ENCODE measurements at regions not wholly inside any gene's neighbourhood (a gene's known extent, or its start where the extent isn't known, plus 50 kb on each side); places are given as distances from the start of the nearest gene placed in this dataset.

- no peak overlapping the region for H3K4me3 ChIP-seq (ENCODE audit: low read depth, low read length)
- DNase-seq (ENCODE audit: low read depth) = no peak
- no peak for TF ChIP-seq CTCF (IDR thresholded peaks at IDR 0.05; ENCODE audit: low read depth, low read length, missing control alignments)
Observed at GRCh38 chr22:49082451-49082850, 745.2 kb downstream of the BRD1 start.

GRCh38 chr22:49081926-49082325 lies 745.7 kb downstream of the BRD1 start:
- H3K4me3 ChIP-seq (ENCODE audit: low read depth, low read length) = no peak overlapping the region
- no peak for TF ChIP-seq CTCF (IDR thresholded peaks at IDR 0.05; ENCODE audit: low read depth, low read length, missing control alignments)
- DNase-seq (ENCODE audit: low read depth) = no peak

DNA sequence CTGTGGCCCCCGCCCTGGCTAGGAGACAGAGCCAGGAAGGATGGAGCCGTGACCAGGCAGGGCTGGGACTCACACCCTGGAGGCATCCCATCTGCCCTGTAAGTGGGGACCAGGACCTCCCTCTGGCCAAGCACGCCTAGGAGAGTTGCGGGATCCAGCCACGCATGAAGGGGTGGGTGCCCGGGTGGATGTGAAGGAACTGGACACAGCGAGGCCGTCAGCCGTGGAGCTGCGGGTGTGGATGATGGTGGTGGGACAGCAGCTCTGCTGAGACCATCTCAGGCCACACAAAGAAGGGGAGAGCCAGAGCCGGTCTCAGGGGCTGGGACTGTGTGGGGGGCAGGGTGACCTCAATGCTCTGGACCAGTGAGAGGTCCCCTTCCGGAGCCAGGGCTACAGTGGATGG lies 746.4 kb downstream of the BRD1 start:
- H3K4me3 ChIP-seq (ENCODE audit: low read depth, low read length) = no peak overlapping the region
- TF ChIP-seq CTCF (IDR thresholded peaks at IDR 0.05; ENCODE audit: low read depth, low read length, missing control alignments) = no peak
- no peak for DNase-seq (ENCODE audit: low read depth)

- TF ChIP-seq CTCF (IDR thresholded peaks at IDR 0.05; ENCODE audit: low read depth, low read length, missing control alignments) = no peak
- no peak for DNase-seq (ENCODE audit: low read depth)
- no peak overlapping the region for H3K4me3 ChIP-seq (ENCODE audit: low read depth, low read length)
Observed at GRCh38 chr22:49080631-49081030, 747.0 kb downstream of the BRD1 start.

DNA sequence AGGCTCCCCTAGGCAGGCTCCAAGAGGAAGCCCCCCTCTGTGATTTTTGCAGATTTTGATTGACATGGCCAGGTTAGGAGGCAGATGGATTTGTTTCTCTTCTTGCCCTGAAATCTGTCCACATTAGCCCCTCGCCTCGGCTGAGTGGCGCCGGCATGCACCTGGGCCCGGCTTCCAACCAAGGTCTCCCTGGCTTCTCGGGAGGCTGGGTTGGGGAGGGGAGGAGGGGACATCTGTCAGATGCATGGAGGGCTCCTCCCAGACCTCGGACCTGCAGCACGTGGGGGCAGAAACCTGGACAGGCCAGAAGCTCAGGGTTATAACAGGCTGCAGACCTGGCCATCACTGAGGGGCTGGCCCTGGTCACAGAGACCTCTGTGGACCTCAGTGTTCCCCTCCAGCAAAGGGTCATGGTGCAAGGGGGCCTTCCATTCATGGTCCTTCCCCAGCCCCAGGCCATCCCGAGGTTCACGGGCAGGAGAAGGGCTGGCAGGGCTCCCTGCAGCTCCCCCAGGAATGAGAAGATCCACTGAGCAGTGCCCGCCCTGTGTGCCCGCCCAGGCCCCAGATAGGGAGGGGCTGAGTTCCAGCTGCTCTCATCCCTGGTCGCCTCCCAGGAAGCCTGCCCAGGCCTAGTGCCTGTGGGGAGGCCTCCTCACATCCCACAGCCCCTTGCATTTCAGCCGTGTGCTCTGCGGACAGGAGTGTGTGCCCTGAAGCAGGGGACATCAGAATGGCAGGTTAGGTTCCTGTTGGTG lies 747.8 kb downstream of the BRD1 start:
- no peak for TF ChIP-seq CTCF (IDR thresholded peaks at IDR 0.05; ENCODE audit: low read depth, low read length, missing control alignments)
- no peak overlapping the region for H3K4me3 ChIP-seq (ENCODE audit: low read depth, low read length)
- DNase-seq (ENCODE audit: low read depth) = no peak

GRCh38 chr22:49079027-49079725 lies 748.5 kb downstream of the BRD1 start:
- TF ChIP-seq CTCF (IDR thresholded peaks at IDR 0.05; ENCODE audit: low read depth, low read length, missing control alignments) = no peak
- no peak for DNase-seq (ENCODE audit: low read depth)
- no peak overlapping the region for H3K4me3 ChIP-seq (ENCODE audit: low read depth, low read length)
